WERI-Rb-1 (cell line): ENCODE measurements at regions not wholly inside any gene's neighbourhood (a gene's known extent, or its start where the extent isn't known, plus 50 kb on each side); places are given as distances from the start of the nearest gene placed in this dataset.

ENCODE experiments used
- DNase-seq: peaks from one replicate; pipeline ENCODE4 v3.0.0-alpha.2; 2020
- H3K27ac ChIP-seq: fragments of 250-450 bp; sonication (Bioruptor Pico); 2 replicates; pipeline ENCODE4 v1.5.1; 2020; ENCODE audit warnings: mild to moderate bottlenecking, moderate library complexity
- H3K27me3 ChIP-seq: fragments of 250-450 bp; sonication (Bioruptor Pico); 2 replicates; pipeline ENCODE4 v1.5.1; 2021; ENCODE audit warnings: mild to moderate bottlenecking, low read depth, moderate library complexity; ENCODE audit not compliant: insufficient read depth, severe bottlenecking
- H3K36me3 ChIP-seq: fragments of 250-450 bp; sonication (Bioruptor Pico); 2 replicates; pipeline ENCODE4 v1.5.1; 2020; ENCODE audit warnings: mild to moderate bottlenecking, moderate library complexity
- H3K4me3 ChIP-seq: 2 replicates; pipeline ENCODE4 v1.5.1; 2011; ENCODE audit warnings: low read depth, mild to moderate bottlenecking, control low read depth, low read length
- H3K9me3 ChIP-seq: fragments of 250-450 bp; sonication (Bioruptor Pico); 2 replicates; pipeline ENCODE4 v1.5.1; 2021; ENCODE audit warnings: mild to moderate bottlenecking, moderate library complexity; ENCODE audit not compliant: severe bottlenecking
- CTCF ChIP-seq: IDR thresholded peaks from 2 replicates; pipeline ENCODE4 v1.5.1; 2011; ENCODE audit warnings: low read depth, mild to moderate bottlenecking, control low read depth, inconsistent platforms, low read length

- H3K9me3 ChIP-seq = no peaks in the 10 kb centered on the region
- no peak for DNase-seq
- no peak overlapping the region for H3K4me3 ChIP-seq
- no peaks in the 10 kb centered on the region for H3K27me3 ChIP-seq
- no peaks in the 10 kb centered on the region for H3K36me3 ChIP-seq
- TF ChIP-seq CTCF = no peak
- no peak overlapping the region for H3K27ac ChIP-seq
These were observed 762.7 kb downstream of the NTRK3 start for GRCh38 chr15:87493803-87494202.

- no peak for DNase-seq
- Histone ChIP-seq H3K27ac (no peak overlapping the region), H3K27me3 (no peaks in the 10 kb centered on the region), H3K36me3 (no peaks in the 10 kb centered on the region), H3K4me3 (no peak overlapping the region), H3K9me3 (no peaks in the 10 kb centered on the region)
- no peak for TF ChIP-seq CTCF
These were observed 764.2 kb downstream of the NTRK3 start for GRCh38 chr15:87492321-87492720.

- no peaks in the 10 kb centered on the region for H3K36me3 ChIP-seq
- H3K4me3 ChIP-seq = no peak overlapping the region
- DNase-seq = no peak
- H3K27me3 ChIP-seq = no peaks in the 10 kb centered on the region
- H3K27ac ChIP-seq = no peak overlapping the region
- no peaks in the 10 kb centered on the region for H3K9me3 ChIP-seq
- TF ChIP-seq CTCF = no peak
These were observed 765.9 kb downstream of the NTRK3 start for GRCh38 chr15:87490666-87491065.

- no peaks in the 10 kb centered on the region for H3K27me3 ChIP-seq
- no peak for DNase-seq
- H3K9me3 ChIP-seq = no peaks in the 10 kb centered on the region
These were observed 766.5 kb downstream of the NTRK3 start for GRCh38 chr15:87489902-87490665.

GRCh38 chr15:87489456-87489855 lies 767.1 kb downstream of the NTRK3 start:
- no peaks in the 10 kb centered on the region for H3K27me3 ChIP-seq
- no peak overlapping the region for H3K4me3 ChIP-seq
- no peaks in the 10 kb centered on the region for H3K36me3 ChIP-seq
- no peak for DNase-seq
- no peak for TF ChIP-seq CTCF
- H3K9me3 ChIP-seq = no peaks in the 10 kb centered on the region
- no peak overlapping the region for H3K27ac ChIP-seq

More at GRCh38 chr15:87489902-87490665, 766.5 kb downstream of the NTRK3 start:
- no peak for TF ChIP-seq CTCF
- no peaks in the 10 kb centered on the region for H3K36me3 ChIP-seq
- H3K27ac ChIP-seq = no peak overlapping the region
- no peak overlapping the region for H3K4me3 ChIP-seq

GRCh38 chr15:87487484-87487883 lies 769.1 kb downstream of the NTRK3 start:
- Histone ChIP-seq H3K9me3 (no peaks in the 10 kb centered on the region), H3K27ac (no peak overlapping the region), H3K27me3 (no peaks in the 10 kb centered on the region), H3K36me3 (no peaks in the 10 kb centered on the region), H3K4me3 (no peak overlapping the region)
- no peak for DNase-seq
- TF ChIP-seq CTCF = no peak
